ENCODE measurements at regions not wholly inside any gene's neighbourhood (a gene's known extent, or its start where the extent isn't known, plus 50 kb on each side); places are given as distances from the start of the nearest gene placed in this dataset.
"Not testable (repeated sequence)": the region's sequence is repeated elsewhere in the genome, so short reads cannot be mapped to it uniquely, and the experiment has no call there.

DNA sequence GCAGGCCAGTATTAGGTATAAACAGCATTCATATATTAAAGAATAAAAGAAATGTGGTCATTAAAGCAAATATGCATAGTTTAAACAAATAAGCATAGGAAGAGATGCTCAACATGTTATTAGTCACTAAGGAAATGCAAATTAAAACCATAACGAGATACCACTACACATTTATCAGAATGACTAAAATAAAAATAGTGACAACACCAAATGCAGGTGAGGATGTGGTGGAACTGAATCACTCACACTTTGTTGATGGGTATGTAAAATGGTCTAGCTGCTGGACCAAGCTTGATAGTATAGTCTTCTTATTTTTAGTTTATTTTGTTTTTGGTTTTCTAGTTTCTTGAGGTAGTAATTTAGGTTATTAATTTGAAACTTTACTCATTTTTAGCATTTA is 242.9 kb downstream of the HGF start:
- DNase-seq: no peak

DNA sequence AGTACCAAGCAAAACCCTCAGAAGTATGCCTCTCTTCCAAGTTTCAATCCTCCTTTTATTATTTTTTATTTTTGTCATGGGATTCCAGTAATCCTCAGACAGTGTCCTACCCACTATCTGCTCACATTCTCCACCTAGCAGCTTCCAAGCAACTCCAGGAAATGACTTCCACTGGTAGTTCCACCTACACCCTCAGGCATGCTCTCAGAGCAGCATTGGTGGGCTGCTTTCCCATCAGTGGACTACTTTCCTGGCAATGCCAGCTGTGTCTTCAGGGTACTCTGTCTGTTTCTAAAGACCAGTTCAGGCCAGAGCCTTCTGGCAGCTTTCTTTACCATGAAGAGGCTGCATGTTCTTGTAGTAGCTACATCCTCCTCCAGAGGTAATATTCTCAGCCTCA is 244.0 kb downstream of the HGF start:
- no peak for DNase-seq

DNA sequence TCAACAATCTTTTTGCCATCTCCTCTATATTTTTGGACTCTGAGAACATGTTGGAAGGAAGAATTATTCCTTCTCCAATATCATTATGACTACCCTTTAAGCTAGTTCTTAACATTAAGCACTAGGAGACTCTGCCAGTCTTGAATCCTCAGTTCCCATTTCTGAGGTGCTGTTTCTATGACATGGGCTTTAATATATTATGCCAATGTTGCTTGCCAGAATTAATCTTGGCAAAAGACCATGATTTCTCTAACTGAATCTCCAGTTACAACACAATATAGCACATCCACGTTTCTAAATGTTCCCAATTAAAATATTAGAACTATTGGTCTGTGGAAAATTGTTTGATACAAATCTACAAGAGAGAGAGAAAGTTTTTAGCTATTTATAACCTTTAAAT is 250.0 kb downstream of the HGF start:
- no peak for DNase-seq

DNA sequence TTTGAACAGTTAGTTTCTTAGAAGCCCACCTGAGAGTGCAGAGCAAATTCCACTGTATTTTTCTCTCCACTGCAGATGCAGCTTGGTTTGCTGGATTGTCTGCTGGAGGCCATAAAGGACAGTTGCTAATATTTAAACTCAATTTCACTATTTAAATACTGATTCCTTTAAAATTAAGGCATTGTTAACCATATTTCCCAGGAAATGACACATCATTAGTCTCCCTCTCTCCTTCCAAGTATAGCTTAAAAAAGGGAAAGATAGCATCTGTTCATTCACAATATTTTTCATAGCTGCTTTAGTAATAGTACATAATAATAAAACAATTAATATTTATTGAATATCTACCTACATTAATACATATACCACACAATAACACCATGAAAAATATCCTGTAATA is 252.9 kb downstream of the HGF start:
- DNase-seq: no peak

DNA sequence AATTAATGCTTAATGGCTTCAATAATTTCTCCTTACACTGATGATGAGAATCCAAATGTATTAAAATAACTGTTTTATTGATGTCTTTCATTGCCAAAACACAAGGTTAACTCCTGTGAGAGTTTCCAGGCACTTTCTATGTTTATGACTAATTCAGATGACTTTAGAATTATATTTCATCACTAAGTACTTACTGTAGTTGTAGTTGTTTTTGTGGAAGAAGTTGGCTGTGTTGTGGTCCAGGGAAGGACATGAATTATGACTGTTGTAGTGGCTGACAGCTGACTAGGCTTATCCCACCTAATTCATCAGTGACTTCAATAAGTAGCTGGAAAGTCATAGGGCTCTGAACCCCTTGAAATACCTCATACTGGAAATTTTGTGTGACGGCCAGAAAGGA is 254.8 kb downstream of the HGF start:
- no peak for DNase-seq

DNA sequence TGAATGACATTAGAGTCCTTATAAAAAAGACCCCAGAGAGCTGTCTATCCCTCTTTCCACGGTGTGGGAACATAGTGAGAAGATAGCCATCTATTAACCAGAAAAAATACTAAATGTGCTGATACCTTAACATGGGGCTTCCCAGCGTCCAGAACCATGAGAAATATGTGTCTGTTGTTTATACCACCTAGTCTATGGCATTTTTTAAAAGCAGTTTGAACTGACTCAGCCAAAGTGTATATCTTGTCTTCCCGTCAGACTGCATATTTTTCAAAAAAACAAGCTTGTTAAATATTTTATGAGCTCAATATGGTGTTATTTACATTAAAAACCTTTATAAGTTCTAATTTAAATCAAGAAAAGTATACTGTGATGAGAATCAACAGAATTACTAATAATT is 255.3 kb downstream of the HGF start:
- DNase-seq: no peak

DNA sequence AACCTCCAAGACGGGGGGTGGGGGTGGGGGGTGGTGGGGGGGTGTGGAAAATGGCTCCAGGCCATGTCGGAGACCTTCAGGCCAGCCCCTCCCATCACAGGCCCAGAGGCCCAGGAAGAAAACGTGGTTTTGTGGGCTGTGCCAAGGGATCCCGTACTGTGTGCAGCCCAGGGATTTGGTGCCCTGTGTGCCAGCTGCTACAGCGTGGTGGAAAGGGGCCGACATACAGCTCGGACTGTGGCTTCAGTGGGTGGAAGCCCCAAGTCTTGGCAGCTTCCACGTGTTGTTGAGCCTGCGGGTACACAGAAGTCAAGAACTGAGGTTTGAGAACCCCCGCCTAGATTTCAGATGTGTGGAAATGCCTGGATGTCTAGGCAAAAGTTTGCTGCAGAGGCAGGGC is 259.7 kb downstream of the HGF start:
- DNase-seq: no peak

DNA sequence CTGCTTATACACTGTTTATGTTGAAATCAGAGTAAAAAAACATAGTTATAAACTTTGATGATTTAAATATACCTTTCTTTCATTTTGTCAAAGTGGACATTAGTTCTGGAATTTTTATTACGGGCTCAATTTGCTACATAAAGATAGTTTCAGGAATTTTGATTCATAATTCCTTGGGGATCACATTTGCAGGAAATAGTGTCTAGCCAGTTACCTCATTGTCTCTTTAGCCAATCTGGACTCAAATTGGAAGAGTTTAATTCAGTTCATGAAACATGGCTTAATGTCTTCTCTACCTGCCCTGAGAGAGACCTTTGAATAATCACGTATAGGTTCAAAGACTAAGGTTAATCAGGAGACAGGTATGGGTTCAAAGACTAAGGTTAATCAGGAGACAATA is 262.6 kb downstream of the HGF start:
- DNase-seq: no peak

DNA sequence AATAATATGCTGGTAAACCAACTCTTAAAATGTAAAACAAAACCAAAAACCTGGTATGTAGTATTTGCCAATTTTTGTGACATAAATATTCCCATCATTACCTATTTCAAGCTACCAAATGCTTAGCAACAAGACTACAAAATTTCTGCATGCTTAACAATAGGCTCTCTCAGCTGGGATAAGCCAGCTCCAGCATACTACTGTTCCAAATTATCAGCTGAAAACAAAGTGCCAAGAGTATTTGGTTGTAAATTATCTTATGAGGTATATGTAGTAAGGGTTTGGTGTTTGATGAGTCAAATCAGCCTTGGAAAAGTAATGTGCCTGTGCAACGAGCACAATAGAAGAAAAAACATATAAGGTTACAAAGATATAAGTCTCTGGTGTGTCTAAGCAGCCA is 263.2 kb downstream of the HGF start:
- DNase-seq: no peak

DNA sequence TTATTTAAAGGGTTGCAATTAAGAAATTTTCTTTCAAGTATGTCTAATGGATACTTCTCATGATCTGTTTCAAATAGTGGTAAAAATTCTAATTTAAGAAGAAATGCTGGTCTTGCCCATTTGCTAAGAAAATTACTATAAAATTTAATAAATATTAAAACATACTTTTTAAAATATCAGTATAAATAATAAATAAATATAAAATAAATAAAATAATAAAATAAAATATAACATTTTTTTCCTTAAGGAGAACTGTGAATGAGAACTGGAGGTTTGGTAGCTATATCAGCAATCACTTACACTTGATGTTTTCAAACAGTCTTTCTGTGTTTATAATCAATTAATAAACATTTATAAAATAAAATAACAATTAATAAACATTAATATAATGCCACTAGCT is 266.1 kb downstream of the HGF start:
- no peak for DNase-seq

DNA sequence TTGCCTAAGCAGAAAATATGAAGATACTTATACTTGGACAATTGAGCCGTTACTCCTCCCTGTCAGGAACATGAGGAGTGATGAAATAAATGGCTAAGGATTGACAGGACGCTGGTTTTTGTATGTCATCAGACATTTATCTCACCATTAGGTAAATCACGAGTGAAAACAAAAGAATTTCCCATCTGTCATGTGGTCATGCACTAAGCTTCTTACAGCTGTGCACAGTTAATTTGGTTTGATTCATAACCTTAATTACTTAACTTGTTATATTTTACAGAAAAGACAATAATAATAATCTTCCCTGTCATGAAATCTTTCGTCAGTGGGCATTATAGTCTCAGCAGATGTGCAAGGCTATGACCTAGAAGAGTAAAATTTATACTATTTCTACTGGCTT is 266.5 kb downstream of the HGF start:
- peak; percentile 25 for DNase-seq

DNA sequence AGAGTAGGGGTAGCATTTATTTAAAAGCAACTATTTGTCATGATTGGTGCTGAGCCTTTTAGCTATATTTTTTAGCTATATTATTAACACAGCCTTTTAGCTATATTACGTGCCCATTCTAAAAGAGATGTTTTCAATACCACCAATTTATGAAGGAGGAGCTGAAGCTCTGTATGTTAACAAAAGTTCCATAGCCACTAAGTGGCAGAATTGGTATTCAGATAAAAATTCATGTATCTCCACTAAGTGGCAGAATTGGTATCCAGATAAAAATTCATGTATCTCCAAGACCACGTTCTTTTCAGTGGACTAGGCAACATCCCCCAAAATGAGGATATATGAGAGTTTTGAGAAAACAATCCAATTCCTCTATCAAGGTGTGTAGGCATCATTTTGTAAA is 268.6 kb downstream of the HGF start:
- no peak for DNase-seq

DNA sequence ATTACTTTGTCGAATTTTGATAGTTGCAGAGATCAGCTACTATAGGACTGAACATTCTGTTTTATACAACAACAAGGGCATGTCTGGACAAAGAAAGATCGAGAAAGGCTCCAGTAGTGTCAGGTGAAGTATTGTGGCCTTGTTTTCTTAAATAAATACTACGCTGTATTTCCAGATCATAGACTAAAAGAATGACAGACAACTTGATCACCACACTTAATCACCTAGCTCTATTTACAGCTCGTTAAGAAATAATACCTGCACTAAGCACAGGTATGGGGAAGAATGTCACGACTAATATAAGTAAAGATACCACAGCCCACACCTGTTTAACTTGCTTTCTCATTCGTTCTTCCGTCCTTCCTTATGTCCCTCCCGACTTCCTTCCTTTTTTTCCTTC is 269.2 kb downstream of the HGF start:
- DNase-seq: no peak

DNA sequence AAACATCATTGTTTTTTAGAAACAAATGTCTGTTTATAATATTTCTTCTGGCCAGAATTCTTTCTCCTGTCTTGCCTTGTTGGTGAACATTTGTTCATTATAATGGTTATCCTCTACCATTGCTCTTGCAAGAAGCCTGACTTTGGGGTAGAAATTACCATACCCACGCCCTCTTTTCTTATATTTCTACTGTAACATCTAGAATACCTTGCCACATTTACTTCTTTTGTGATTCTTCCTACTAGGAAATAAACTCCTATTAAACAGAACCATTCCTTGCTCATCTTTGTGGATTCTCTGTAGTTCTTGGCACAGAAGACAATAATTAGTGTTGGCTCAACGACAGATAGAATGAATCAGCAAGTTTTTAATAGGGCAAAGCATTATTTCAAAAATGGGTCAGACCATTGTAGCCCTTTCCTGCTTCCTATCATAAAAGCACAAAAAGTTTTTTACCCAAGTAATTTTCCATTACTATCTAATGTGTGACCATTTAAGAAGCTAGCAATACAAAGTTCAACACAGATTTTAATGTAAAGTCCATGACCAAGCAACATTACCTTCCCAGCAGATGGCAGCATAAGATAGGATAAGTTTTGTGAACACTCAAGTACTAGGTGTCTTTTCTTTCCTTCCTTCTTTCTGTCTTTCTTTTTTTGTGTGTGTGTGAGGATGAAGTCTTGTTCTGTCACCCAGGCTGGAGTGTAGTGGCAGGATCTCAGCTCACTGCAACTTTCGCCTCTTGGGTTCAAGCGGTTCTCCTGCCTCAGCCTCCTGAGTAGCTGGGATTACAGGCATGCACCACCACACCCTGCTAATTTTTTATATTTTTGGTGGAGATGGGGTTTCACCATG is 270.4 kb downstream of the HGF start:
- DNase-seq: peak; percentile 59

DNA sequence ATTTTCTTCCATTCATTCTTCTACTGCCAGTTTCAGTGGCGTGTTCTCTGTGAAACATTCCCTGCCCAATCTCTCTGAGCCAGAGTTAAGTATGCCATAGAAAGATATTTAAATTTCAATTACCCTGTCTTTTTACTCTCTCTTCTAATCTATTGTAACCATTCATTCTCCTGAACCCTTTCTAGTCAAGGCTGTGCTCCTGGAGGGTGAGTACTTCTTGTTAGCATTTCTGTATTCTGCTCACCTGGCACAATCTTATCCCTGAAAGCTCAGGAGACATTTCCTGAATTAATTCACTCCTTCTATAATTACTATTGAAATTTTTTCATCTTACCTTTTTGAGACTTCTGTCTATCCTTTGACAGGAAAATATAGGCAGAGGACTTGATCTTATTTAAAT is 271.7 kb downstream of the HGF start:
- DNase-seq: no peak

DNA sequence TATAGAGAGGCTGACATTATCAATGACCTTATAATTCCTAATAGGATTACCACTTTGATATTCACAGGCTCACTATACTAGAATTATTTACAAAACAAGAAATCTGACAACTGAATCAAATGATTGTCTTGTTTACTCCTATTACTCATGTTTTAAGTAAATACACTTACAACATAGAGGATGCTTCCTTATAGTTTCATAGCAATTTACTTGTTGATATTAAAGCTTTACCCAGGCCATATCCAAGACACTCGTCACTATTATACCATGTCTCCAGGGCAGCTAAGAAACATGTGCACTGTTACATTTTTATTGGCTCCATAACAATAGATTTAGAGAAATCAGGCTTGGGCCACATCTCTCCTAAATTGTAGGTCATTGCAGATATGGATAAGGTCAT is 276.9 kb downstream of the HGF start:
- DNase-seq: no peak

DNA sequence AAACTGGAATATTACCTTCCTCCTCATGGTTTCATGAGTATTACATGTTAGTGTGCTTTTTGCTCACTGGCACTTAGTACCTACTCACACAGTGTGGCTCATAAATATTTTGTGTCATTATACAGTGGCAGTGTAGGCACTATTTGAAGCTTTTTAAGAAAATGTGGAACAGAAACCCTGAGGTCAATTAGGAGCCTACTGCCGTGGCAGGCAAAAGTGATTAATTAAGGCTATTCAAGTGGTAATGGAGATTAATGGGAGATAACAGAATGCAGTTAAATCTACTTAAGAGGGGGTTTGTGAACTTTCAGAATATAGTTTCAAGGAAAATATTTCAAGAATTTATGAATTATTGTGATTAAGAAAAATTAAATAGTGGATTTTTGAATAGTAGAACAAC is 277.6 kb downstream of the HGF start:
- no peak for DNase-seq

DNA sequence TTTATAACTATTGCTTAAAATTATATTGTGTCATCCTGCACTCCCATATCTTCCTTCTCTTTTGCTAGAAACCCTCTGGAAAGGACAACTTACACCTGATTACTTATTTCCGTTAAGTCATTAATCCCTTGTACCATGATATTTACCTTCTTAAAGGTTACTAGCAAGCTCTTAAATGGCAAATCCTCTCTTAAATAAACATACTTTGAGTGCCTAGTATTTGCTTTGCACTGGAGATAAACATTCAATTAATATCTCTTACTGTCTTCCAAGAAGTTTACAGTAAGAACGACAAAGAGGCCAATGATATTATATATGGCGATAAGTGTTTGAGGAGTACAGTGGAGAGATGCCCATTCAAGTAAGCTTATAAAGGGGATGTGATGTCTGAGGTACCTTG is 278.3 kb downstream of the HGF start:
- DNase-seq: no peak

DNA sequence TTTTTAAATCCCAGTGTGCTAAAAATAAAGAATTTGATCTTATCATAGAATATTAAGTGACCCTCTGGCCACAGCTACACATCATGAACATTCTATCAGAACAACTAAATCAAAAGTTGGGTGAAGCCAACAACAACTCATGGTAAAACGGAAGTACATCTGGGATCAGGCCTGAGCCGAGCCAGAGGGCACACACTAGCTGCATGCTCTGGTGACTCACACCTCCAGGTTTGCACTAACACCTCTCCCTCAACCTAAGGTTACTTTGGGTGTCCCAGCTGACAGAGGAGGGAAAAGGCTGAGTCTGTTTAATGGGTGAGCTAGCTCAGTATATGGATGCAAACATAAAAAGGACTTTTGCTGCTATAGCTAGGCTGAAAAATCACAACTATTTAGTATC is 281.6 kb downstream of the HGF start:
- no peak for DNase-seq

DNA sequence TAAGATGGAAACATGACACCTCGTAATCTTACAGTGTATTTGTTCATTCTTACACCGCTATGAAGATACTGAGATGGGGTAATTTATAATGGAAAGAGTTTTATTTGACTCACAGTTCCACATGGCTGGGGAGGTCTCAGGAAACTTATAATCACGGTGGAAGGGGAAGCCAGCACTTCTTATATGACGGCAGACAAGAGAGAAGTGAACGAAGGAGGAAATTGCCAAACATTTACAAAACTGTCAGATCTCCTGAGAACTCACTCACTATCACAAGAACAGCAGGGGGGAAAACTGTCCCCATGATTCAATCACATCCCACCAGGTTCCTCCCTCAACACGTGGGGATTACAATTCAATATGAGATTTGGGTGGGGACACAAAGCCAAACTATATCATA is 282.3 kb downstream of the HGF start:
- DNase-seq: no peak

DNA sequence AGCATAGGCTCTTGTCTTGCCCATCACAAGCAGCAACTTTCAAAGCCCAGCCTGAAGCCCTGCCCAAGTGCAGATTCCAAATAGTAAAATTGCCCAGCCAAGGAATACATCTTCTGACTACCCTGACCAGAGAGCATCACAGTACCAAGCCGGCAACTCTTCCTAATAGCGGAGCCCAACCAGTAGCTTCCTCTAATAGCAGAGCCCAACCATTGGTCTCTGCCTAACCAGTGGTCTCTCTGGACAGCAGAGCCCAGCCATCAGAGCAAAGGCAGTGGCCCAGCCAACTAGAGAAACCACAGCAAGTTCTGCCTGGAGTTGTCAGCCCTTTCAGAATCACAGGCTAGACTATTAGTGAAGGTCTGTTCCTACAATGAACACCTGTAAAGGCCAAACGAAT is 285.6 kb downstream of the HGF start:
- no peak for DNase-seq

DNA sequence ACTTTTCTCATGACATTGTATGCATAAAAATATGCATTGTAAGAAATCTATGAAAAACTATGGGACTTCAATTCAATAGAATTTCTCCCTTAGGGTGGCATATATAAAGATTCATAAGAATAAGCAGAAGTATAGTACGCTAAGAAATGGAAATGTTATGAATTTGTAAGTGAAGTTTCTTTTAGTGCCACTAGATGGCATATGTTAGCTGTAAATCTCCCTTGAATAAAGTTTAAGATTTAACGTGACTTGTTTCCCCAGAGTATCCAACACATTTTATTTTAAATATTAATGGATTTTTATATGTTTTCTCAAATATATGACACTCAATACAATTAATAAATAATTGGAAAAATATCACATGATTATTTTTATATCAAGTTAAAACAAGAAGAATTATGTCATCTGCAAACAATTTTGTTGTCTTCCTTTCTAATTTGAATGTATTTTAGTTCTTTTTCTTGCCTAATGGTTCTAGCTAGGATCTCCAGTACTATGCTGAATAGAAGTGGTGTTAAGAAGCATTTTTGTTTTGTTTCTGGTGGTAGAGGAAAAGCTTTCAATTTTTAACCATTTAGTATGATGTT is 287.2 kb downstream of the HGF start:
- DNase-seq: no peak

DNA sequence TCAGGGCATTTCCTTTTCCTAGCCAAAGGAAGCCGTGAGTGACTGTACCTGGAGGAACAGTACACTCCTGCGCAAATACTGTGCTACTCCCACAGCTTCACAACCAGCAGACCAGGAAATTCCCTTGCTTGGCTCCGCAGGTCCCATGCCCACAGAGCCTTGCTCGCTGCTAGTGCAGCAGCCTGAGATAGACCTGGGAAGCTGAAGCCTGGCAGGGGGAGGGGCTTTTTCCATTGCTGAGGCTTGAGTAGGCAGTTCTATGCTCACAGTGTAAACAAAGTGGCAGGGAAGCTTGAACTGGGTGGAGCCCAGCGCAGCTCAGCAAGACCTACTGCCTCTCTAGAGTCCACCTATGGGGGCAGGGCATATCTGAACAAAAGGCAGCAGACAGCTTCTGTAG is 291.2 kb downstream of the HGF start:
- no peak for DNase-seq

DNA sequence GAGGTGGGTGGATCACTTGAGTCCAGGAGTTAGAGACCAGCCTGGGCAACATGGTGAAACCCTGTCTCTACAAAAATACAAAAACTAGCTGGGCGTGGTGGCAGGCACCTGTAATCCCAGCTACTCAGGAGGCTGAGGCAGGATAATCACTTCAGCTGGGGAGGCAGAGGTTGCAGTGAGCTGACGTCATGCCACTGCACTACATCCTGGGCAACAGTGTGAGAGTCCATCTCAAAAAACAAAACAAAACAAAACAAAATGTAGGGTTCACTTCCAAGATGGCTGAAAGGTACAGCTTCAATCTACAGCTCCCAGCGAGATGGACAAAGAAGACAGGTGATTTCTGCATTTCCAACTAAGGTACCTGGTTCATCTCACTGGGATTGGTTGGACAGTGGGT is 291.6 kb downstream of the HGF start:
- not testable (repeated sequence) for DNase-seq

DNA sequence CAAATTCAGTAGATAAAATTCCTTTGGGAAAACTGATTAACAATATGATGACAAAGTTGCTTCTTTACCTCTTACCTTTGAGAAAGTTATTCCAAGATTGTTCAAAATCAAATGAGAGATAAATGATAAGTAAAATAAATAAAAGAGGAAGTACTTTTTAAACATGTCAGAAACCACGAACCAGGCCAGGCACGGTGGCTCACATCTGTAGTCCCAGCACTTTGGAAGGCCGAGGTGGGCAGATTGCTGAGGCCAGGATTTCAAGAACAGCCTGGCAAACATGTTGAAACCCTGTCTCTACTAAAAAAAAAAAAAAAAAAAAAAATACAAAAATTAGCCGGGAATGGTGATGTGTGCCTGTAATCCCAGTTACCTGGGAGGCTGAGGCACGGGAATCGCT is 296.6 kb downstream of the HGF start:
- no peak for DNase-seq

Data from retina (tissue), 1 donor.